SU-DHL-6 (cell line): ENCODE measurements at regions not wholly inside any gene's neighbourhood (a gene's known extent, or its start where the extent isn't known, plus 50 kb on each side); places are given as distances from the start of the nearest gene placed in this dataset.

Experiments used
- EZH2phosphoT487 ChIP-seq: fragments of 200-600 bp; sonication (generic), shearing (Covaris generic); conservative IDR thresholded peaks from 2 replicates; pipeline ENCODE4 v1.6.1; 2018; ENCODE audit warnings: mild to moderate bottlenecking, antibody characterized with exemption, low read length, moderate library complexity, mixed read lengths
- TF ChIP-seq, protein P1 (sequence below): fragments of 200-600 bp; sonication (generic); IDR thresholded peaks from one replicate; pipeline ENCODE4 v1.5.1; 2017; ENCODE audit warnings: antibody characterized with exemption, mild to moderate bottlenecking, low read length, moderate library complexity; ENCODE audit not compliant: insufficient read depth, poor library complexity, severe bottlenecking

DNA sequence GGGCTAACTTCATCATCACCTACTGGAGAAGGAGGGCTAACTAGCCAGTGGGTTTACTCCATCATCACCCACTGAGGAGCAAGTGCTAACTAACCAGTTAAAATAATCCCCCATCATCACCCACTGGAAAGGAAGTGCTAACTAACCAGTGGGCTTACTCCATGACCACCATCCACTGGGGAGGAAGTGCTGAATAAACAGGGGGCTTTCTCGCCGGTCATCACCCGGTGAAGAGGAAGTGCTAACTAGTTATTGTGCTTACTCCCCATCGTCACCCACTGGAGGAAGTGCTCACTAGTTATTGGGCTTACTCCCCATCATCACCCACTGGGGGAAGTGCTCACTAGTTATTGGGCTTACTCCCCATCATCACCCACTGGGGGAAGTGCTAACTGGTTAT lies 124.4 kb upstream of the SALL3 start:
- TF ChIP-seq, protein P1, sequence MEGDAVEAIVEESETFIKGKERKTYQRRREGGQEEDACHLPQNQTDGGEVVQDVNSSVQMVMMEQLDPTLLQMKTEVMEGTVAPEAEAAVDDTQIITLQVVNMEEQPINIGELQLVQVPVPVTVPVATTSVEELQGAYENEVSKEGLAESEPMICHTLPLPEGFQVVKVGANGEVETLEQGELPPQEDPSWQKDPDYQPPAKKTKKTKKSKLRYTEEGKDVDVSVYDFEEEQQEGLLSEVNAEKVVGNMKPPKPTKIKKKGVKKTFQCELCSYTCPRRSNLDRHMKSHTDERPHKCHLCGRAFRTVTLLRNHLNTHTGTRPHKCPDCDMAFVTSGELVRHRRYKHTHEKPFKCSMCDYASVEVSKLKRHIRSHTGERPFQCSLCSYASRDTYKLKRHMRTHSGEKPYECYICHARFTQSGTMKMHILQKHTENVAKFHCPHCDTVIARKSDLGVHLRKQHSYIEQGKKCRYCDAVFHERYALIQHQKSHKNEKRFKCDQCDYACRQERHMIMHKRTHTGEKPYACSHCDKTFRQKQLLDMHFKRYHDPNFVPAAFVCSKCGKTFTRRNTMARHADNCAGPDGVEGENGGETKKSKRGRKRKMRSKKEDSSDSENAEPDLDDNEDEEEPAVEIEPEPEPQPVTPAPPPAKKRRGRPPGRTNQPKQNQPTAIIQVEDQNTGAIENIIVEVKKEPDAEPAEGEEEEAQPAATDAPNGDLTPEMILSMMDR, result no peak
- no peak for TF ChIP-seq EZH2phosphoT487
